H9 (cell line): ENCODE measurements at regions not wholly inside any gene's neighbourhood (a gene's known extent, or its start where the extent isn't known, plus 50 kb on each side); places are given as distances from the start of the nearest gene placed in this dataset.

Source experiments
- DNase-seq: peaks from one replicate; pipeline ENCODE4 v3.0.0-alpha.2; 2017
- H2AFZ ChIP-seq: one replicate; pipeline ENCODE4 v1.6.1; 2013; ENCODE audit warnings: mild to moderate bottlenecking, low read length, control low read depth, moderate library complexity
- H2AK5ac ChIP-seq: 2 replicates; pipeline ENCODE4 v1.6.1; 2013; ENCODE audit warnings: low read length, control low read depth, mixed read lengths; ENCODE audit not compliant: insufficient read length
- H2BK120ac ChIP-seq: one replicate; pipeline ENCODE4 v1.6.1; 2013; ENCODE audit warnings: low read depth, mild to moderate bottlenecking, low read length, control low read depth, inconsistent platforms; ENCODE audit not compliant: poor library complexity, severe bottlenecking
- H2BK12ac ChIP-seq: 2 replicates; pipeline ENCODE4 v1.6.1; 2013; ENCODE audit warnings: low read length, control low read depth, mixed read lengths, low read depth; ENCODE audit not compliant: insufficient read length
- H2BK15ac ChIP-seq: 2 replicates; pipeline ENCODE4 v1.6.1; 2013; ENCODE audit warnings: low read depth, low read length, control low read depth
- H2BK20ac ChIP-seq: one replicate; pipeline ENCODE4 v1.6.1; 2013; ENCODE audit warnings: low read depth, mild to moderate bottlenecking, low read length, control low read depth, inconsistent platforms; ENCODE audit not compliant: poor library complexity, severe bottlenecking
- H2BK5ac ChIP-seq: 2 replicates; pipeline ENCODE4 v1.6.1; 2013; ENCODE audit warnings: low read length, control low read depth, mixed read lengths; ENCODE audit not compliant: insufficient read length
- H3K14ac ChIP-seq: 2 replicates; pipeline ENCODE4 v1.6.1; 2013; ENCODE audit warnings: low read length, control low read depth; ENCODE audit not compliant: insufficient read depth
- H3K18ac ChIP-seq: 2 replicates; pipeline ENCODE4 v1.6.1; 2013; ENCODE audit warnings: low read depth, mild to moderate bottlenecking, mixed read lengths, low read length, control low read depth; ENCODE audit not compliant: insufficient read length
- H3K23ac ChIP-seq: 2 replicates; pipeline ENCODE4 v1.6.1; 2013; ENCODE audit warnings: low read length, control low read depth, mixed read lengths, low read depth; ENCODE audit not compliant: insufficient read length
- H3K23me2 ChIP-seq: 2 replicates; pipeline ENCODE4 v1.6.1; 2013; ENCODE audit warnings: low read depth, mild to moderate bottlenecking, mixed read lengths, low read length, control low read depth; ENCODE audit not compliant: insufficient read length, poor library complexity, severe bottlenecking
- H3K27ac ChIP-seq: 2 replicates; pipeline ENCODE4 v1.5.1; 2013; ENCODE audit warnings: low read length, control low read depth, mixed read lengths, low read depth; ENCODE audit not compliant: insufficient read length
- H3K27me3 ChIP-seq: 2 replicates; pipeline ENCODE4 v1.6.1; 2013; ENCODE audit warnings: low read length, control low read depth, inconsistent platforms; ENCODE audit not compliant: insufficient read depth
- H3K4ac ChIP-seq: 2 replicates; pipeline ENCODE4 v1.6.1; 2013; ENCODE audit warnings: low read depth, mild to moderate bottlenecking, control low read depth, inconsistent platforms, low read length, moderate library complexity
- H3K4me1 ChIP-seq: 2 replicates; pipeline ENCODE4 v1.6.1; 2013; ENCODE audit warnings: low read length, control low read depth, inconsistent platforms; ENCODE audit not compliant: insufficient read depth
- H3K4me2 ChIP-seq: 2 replicates; pipeline ENCODE4 v1.6.1; 2013; ENCODE audit warnings: low read length, control low read depth, mixed read lengths; ENCODE audit not compliant: insufficient read length, insufficient read depth
- H3K56ac ChIP-seq: 2 replicates; pipeline ENCODE4 v1.6.1; 2013; ENCODE audit warnings: low read depth, mild to moderate bottlenecking, mixed read lengths, low read length, control low read depth; ENCODE audit not compliant: insufficient read length
- H3K79me1 ChIP-seq: 2 replicates; pipeline ENCODE4 v1.6.1; 2013; ENCODE audit warnings: low read depth, mild to moderate bottlenecking, moderate library complexity, low read length, control low read depth, inconsistent platforms; ENCODE audit not compliant: insufficient read depth, poor library complexity, severe bottlenecking
- H3K79me2 ChIP-seq: 2 replicates; pipeline ENCODE4 v1.6.1; 2013; ENCODE audit warnings: low read length, control low read depth, inconsistent platforms; ENCODE audit not compliant: insufficient read depth
- H3K9ac ChIP-seq: 2 replicates; pipeline ENCODE4 v1.6.1; 2013; ENCODE audit warnings: low read length, control low read depth, mixed read lengths; ENCODE audit not compliant: insufficient read length; ENCODE audit errors: extremely low read depth
- H3K9me3 ChIP-seq: one replicate; pipeline ENCODE4 v1.6.1; 2013; ENCODE audit warnings: low read depth, low read length, inconsistent platforms; ENCODE audit not compliant: control insufficient read depth
- H3T11ph ChIP-seq: one replicate; pipeline ENCODE4 v1.6.1; 2013; ENCODE audit warnings: mild to moderate bottlenecking, low read length, control low read depth, inconsistent platforms
- H4K20me1 ChIP-seq: one replicate; pipeline ENCODE4 v1.6.1; 2013; ENCODE audit not compliant: control insufficient read depth, insufficient read length, insufficient read depth
- H4K5ac ChIP-seq: 2 replicates; pipeline ENCODE4 v1.6.1; 2013; ENCODE audit warnings: low read depth, mild to moderate bottlenecking, mixed read lengths, low read length, control low read depth; ENCODE audit not compliant: insufficient read length
- H4K8ac ChIP-seq: replicated peaks from 2 replicates; pipeline ENCODE4 v1.6.1; 2013; ENCODE audit warnings: low read length, control low read depth, mixed read lengths, low read depth; ENCODE audit not compliant: insufficient read length
- H4K91ac ChIP-seq: 2 replicates; pipeline ENCODE4 v1.6.1; 2013; ENCODE audit warnings: low read depth, mild to moderate bottlenecking, moderate library complexity, mixed read lengths, low read length, control low read depth; ENCODE audit not compliant: insufficient read length
- H3K27ac Mint-ChIP-seq, 3 experiments: 2 replicates in 2 of 3; 3 replicates in 1 of 3; pipeline ENCODE4 v1.8.0; 2020 to 2021; ENCODE audit warnings: mixed read lengths in 3 of 3, mild to moderate bottlenecking in 1 of 3, moderate library complexity in 1 of 3
- H3K27me3 Mint-ChIP-seq: 2 replicates; pipeline ENCODE4 v1.8.0; 2021; ENCODE audit warnings: low read depth, mild to moderate bottlenecking, moderate library complexity, mixed read lengths
- H3K36me3 Mint-ChIP-seq, 3 experiments: 2 replicates in 2 of 3; 3 replicates in 1 of 3; pipeline ENCODE4 v1.8.0; 2020 to 2021; ENCODE audit warnings: low read depth in 3 of 3, mixed read lengths in 3 of 3; ENCODE audit not compliant: insufficient read depth in 1 of 3
- H3K4me1 Mint-ChIP-seq, 2 experiments: 2 replicates each; pipeline ENCODE4 v1.8.0; 2020; ENCODE audit warnings: mixed read lengths in 2 of 2
- H3K4me3 Mint-ChIP-seq, 2 experiments: 2 replicates in 1 of 2; 3 replicates in 1 of 2; pipeline ENCODE4 v1.8.0; 2020 to 2021; ENCODE audit warnings: mild to moderate bottlenecking in 2 of 2, mixed read lengths in 2 of 2, moderate library complexity in 1 of 2
- H3K9me3 Mint-ChIP-seq, 2 experiments: 2 replicates in 1 of 2; 3 replicates in 1 of 2; pipeline ENCODE4 v1.8.0; 2020; ENCODE audit warnings: mild to moderate bottlenecking in 2 of 2, mixed read lengths in 2 of 2, moderate library complexity in 1 of 2
- WGBS: extraction: QIAGEN DNeasy Blood & Tissue Kit; methylation state at CpG from one replicate; pipeline ENCODE4 v1.1.7; 2013; ENCODE audit warnings: missing lambda C conversion rate, low lambda C conversion rate, mixed read lengths; ENCODE audit not compliant: insufficient read length; ENCODE audit errors: extremely low coverage; 5-methylcytosine and 5-hydroxymethylcytosine counted together
- TF ChIP-seq, protein P1 (sequence below): fragments of 200-600 bp; sonication (generic); conservative IDR thresholded peaks from 3 replicates; pipeline ENCODE4 v1.8.0; 2021; ENCODE audit warnings: antibody characterized with exemption, mild to moderate bottlenecking

- no peak overlapping the region for H4K8ac ChIP-seq
- Mint-ChIP-seq H3K4me1 (no peaks in the 10 kb centered on the region), H3K9me3 (no peaks in the 10 kb centered on the region; a peak in 1 of 5 replicates), H3K36me3 (no peaks in the 10 kb centered on the region), H3K27ac (no peak overlapping the region; a peak in 1 of 7 replicates), H3K27me3 (no peaks in the 10 kb centered on the region), H3K4me3 (no peak overlapping the region)
- TF ChIP-seq, protein P1, sequence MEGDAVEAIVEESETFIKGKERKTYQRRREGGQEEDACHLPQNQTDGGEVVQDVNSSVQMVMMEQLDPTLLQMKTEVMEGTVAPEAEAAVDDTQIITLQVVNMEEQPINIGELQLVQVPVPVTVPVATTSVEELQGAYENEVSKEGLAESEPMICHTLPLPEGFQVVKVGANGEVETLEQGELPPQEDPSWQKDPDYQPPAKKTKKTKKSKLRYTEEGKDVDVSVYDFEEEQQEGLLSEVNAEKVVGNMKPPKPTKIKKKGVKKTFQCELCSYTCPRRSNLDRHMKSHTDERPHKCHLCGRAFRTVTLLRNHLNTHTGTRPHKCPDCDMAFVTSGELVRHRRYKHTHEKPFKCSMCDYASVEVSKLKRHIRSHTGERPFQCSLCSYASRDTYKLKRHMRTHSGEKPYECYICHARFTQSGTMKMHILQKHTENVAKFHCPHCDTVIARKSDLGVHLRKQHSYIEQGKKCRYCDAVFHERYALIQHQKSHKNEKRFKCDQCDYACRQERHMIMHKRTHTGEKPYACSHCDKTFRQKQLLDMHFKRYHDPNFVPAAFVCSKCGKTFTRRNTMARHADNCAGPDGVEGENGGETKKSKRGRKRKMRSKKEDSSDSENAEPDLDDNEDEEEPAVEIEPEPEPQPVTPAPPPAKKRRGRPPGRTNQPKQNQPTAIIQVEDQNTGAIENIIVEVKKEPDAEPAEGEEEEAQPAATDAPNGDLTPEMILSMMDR, result no peak
- no peak overlapping the region for H3K4ac ChIP-seq
- no peak overlapping the region for H3K14ac ChIP-seq
- H3K79me1 ChIP-seq, result no peaks in the 10 kb centered on the region
- no peak overlapping the region for H3T11ph ChIP-seq
- H2BK20ac ChIP-seq, result no peak overlapping the region
- no peak overlapping the region for H3K27ac ChIP-seq
- H3K27me3 ChIP-seq, result no peaks in the 10 kb centered on the region
- no peak overlapping the region for H2AK5ac ChIP-seq
- H2BK5ac ChIP-seq, result no peak overlapping the region
- no peaks in the 10 kb centered on the region for H4K20me1 ChIP-seq
- no peak overlapping the region for H2BK15ac ChIP-seq
- no peaks in the 10 kb centered on the region for H3K4me1 ChIP-seq
- no peak overlapping the region for H3K9ac ChIP-seq
- H3K23ac ChIP-seq, result no peak overlapping the region
- H4K5ac ChIP-seq, result no peak overlapping the region
- no CpG with 5 or more reads among the region's 1 CpG for WGBS
- H2BK120ac ChIP-seq, result no peak overlapping the region
- H4K91ac ChIP-seq, result no peak overlapping the region
- H3K56ac ChIP-seq, result no peak overlapping the region
- H2AFZ ChIP-seq, result no peak overlapping the region
- H3K79me2 ChIP-seq, result no peaks in the 10 kb centered on the region
- H3K9me3 ChIP-seq, result no peaks in the 10 kb centered on the region
- H3K23me2 ChIP-seq, result no peaks in the 10 kb centered on the region
- no peak for DNase-seq
- H3K4me2 ChIP-seq, result no peak overlapping the region
- no peak overlapping the region for H3K18ac ChIP-seq
- H2BK12ac ChIP-seq, result no peak overlapping the region
Observed at GRCh38 chr18:66346833-66347588, 256.9 kb downstream of the CDH19 start.
